Lower lobe of right lung (tissue), 2 donors: ENCODE measurements at regions not wholly inside any gene's neighbourhood (a gene's known extent, or its start where the extent isn't known, plus 50 kb on each side); places are given as distances from the start of the nearest gene placed in this dataset.
"Not testable (repeated sequence)": the region's sequence is repeated elsewhere in the genome, so short reads cannot be mapped to it uniquely, and the experiment has no call there.

Source experiments
- ATAC-seq, 2 donors: fragments of 200-7000 bp; cut with Tn5 transposase; one replicate each; pipeline ENCODE4 v1.9.1; 2020 to 2022; ENCODE audit warnings: mild to moderate bottlenecking in 2 of 2, moderate library complexity in 2 of 2
- DNase-seq: peaks from one replicate; pipeline ENCODE4 v3.0.0-alpha.2; 2020
- H3K27ac ChIP-seq: fragments of 200-600 bp; one replicate; pipeline ENCODE4 v1.8.0; 2022
- H3K27me3 ChIP-seq: fragments of 200-600 bp; one replicate; pipeline ENCODE4 v1.8.0; 2022; ENCODE audit warnings: low read depth
- H3K36me3 ChIP-seq: fragments of 200-600 bp; one replicate; pipeline ENCODE4 v1.8.0; 2022; ENCODE audit warnings: mild to moderate bottlenecking
- H3K4me1 ChIP-seq: fragments of 200-600 bp; one replicate; pipeline ENCODE4 v1.8.0; 2022
- H3K4me3 ChIP-seq: fragments of 200-600 bp; one replicate; pipeline ENCODE4 v1.8.0; 2022; ENCODE audit warnings: mild to moderate bottlenecking
- H3K9me3 ChIP-seq: fragments of 200-600 bp; one replicate; pipeline ENCODE4 v1.8.0; 2022
- intact Hi-C: fragments of 100-400 bp; cut with DNase I; formaldehyde crosslinking; loops from one replicate; pipeline ENCODE4 v1.11.0; 2022
- TF ChIP-seq, protein P1 (sequence below): fragments of 200-600 bp; IDR thresholded peaks from one replicate; pipeline ENCODE4 v1.8.0; 2022; ENCODE audit warnings: antibody characterized with exemption, mild to moderate bottlenecking
- donor health status: DM: no; HTN: yes; CAD: no; lungs with severe emphysema.

- Histone ChIP-seq H3K27me3 (no peaks in the 10 kb centered on the region), H3K4me1 (no peaks in the 10 kb centered on the region), H3K4me3 (no peak overlapping the region), H3K36me3 (no peaks in the 10 kb centered on the region), H3K9me3 (no peaks in the 10 kb centered on the region), H3K27ac (no peak overlapping the region)
- DNase-seq = no peak
- ATAC-seq = no peak
- intact Hi-C loops = no loop called here
- TF ChIP-seq, protein P1, sequence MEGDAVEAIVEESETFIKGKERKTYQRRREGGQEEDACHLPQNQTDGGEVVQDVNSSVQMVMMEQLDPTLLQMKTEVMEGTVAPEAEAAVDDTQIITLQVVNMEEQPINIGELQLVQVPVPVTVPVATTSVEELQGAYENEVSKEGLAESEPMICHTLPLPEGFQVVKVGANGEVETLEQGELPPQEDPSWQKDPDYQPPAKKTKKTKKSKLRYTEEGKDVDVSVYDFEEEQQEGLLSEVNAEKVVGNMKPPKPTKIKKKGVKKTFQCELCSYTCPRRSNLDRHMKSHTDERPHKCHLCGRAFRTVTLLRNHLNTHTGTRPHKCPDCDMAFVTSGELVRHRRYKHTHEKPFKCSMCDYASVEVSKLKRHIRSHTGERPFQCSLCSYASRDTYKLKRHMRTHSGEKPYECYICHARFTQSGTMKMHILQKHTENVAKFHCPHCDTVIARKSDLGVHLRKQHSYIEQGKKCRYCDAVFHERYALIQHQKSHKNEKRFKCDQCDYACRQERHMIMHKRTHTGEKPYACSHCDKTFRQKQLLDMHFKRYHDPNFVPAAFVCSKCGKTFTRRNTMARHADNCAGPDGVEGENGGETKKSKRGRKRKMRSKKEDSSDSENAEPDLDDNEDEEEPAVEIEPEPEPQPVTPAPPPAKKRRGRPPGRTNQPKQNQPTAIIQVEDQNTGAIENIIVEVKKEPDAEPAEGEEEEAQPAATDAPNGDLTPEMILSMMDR = no peak
Measured at GRCh38 chr12:3420693-3421092, 70.3 kb upstream of the PRMT8 start.

DNA sequence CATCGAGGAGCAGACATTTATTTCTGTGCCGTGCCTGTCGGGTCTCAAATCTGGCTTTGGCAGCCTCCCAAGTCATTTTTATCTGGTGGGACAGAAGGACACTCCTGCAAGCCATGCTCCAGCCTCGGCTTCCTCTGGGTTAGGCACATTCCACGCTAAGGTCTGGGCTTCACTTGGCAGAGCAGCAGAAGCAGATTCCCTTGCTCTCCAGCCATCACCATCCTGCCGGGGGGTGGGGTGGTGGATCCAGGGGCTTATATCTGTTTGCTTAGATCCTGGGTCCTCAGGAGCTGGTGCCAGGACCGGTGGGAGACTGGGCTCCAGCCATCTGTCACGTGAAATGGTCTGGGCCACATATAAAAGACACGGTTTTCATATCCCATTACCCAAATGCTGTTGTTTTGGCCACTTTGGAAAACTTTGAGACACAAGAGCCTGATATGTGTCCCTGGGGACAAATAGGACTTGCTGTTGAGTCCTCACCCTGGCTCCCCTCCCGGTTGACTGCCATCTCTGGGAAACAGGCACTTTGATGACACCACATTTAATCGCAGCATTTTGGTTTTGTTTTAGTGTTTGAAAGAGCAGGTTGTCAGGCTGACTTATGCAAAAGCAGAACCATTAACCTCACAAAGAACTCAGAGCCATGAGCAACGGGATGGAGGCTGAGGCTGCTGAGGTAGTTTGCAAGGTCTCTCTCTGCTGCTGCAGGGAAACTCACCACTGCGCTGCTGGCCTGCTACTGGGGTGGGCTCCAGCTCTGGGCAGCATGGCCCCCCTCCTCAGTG, 69.6 kb upstream of the PRMT8 start:
- ATAC-seq = no peak
- intact Hi-C loops = no loop called here

GRCh38 chr12:3424796-3425195, 66.2 kb upstream of the PRMT8 start:
- DNase-seq, intact Hi-C loops, H3K27me3 ChIP-seq, H3K4me1 ChIP-seq, H3K27ac ChIP-seq, ATAC-seq, H3K36me3 ChIP-seq, H3K4me3 ChIP-seq, H3K9me3 ChIP-seq: not testable (repeated sequence)

More for the DNA sequence above, 69.6 kb upstream of the PRMT8 start:
- no peak for DNase-seq
- Histone ChIP-seq H3K36me3 (no peaks in the 10 kb centered on the region), H3K27ac (no peak overlapping the region), H3K27me3 (no peaks in the 10 kb centered on the region), H3K4me1 (no peaks in the 10 kb centered on the region), H3K9me3 (no peaks in the 10 kb centered on the region), H3K4me3 (no peak overlapping the region)
- TF ChIP-seq, protein P1 = no peak

DNA sequence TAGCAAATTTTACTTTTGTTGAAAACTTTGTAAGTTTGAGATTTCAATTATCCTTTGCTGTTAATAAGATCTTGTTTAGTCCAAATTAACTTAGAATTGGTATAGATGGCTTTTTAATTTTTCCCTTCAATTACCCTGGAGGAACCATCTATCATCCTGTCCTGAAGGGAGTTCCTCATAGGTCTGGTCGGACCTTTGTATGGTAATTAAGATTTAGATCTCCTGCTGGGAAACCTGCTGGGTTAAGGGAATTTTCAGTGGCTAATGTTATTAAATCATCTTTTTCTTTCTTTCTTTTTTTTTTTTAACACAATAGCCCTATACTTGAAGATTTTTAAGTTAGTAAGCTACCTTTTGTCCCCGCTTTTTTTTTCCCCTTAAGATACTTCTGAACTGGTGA, 63.0 kb upstream of the PRMT8 start:
- Histone ChIP-seq H3K27ac (no peak overlapping the region), H3K9me3 (no peaks in the 10 kb centered on the region), H3K4me3 (no peak overlapping the region), H3K27me3 (no peaks in the 10 kb centered on the region), H3K4me1 (peaks cover 10% of the 10 kb centered on the region), H3K36me3 (no peaks in the 10 kb centered on the region)
- DNase-seq (no peak), ATAC-seq (no peak)
- TF ChIP-seq, protein P1 = no peak
- intact Hi-C loops = no loop called here

- DNase-seq = no peak
- H3K36me3 ChIP-seq = no peaks in the 10 kb centered on the region
- no peak for ATAC-seq
- intact Hi-C loops = no loop called here
- no peak overlapping the region for H3K4me3 ChIP-seq
- no peaks in the 10 kb centered on the region for H3K9me3 ChIP-seq
- peaks cover 10% of the 10 kb centered on the region for H3K4me1 ChIP-seq
- TF ChIP-seq, protein P1 = no peak
- H3K27me3 ChIP-seq = no peaks in the 10 kb centered on the region
- H3K27ac ChIP-seq = no peak overlapping the region
Measured at GRCh38 chr12:3428631-3429030, 62.4 kb upstream of the PRMT8 start.

DNA sequence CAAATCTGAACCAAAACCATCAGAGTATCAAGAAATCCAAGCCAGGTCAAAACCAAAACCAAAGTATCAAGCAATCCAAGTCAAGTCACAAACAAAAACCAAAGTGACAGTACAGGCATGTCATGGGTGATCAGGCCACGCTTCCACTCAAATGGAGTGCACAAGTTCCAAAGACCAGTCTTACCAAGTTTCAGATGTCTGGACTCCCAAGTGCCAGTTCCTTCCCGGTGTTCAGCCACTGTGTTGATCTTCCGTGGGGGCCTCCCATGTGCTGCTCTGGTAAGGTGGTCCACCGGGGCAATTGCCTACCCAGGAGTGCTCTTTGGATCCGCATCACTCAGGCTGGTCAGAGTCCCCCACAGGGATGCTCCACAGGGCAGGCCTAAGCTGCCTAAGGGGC, 61.5 kb upstream of the PRMT8 start:
- H3K27ac ChIP-seq, DNase-seq, H3K36me3 ChIP-seq, H3K9me3 ChIP-seq, intact Hi-C loops, H3K4me1 ChIP-seq, H3K4me3 ChIP-seq, H3K27me3 ChIP-seq, ATAC-seq: not testable (repeated sequence)
